ENCODE measurements at regions not wholly inside any gene's neighbourhood (a gene's known extent, or its start where the extent isn't known, plus 50 kb on each side); places are given as distances from the start of the nearest gene placed in this dataset.

- Histone ChIP-seq H3K27ac (ENCODE audit: low read length) (no peak overlapping the region), H3K9me3 (ENCODE audit: low read length) (no peaks in the 10 kb centered on the region), H2AFZ (ENCODE audit: low read depth, low read length) (no peak overlapping the region), H4K20me1 (ENCODE audit: insufficient read depth) (no peaks in the 10 kb centered on the region), H3K36me3 (ENCODE audit: insufficient read depth, low read length) (no peaks in the 10 kb centered on the region), H3K79me2 (replicated peaks; ENCODE audit: insufficient read depth, low read length) (no peaks in the 10 kb centered on the region), H3K4me3 (ENCODE audit: low read length) (no peak overlapping the region), H3F3A (ENCODE audit: insufficient read depth, low read length, poor library complexity, severe bottlenecking) (no peaks in the 10 kb centered on the region), H3K9ac (ENCODE audit: low read length) (no peak overlapping the region), H3K9me2 (ENCODE audit: insufficient read depth, low read length) (no peaks in the 10 kb centered on the region), H3K4me2 (ENCODE audit: low read length) (no peak overlapping the region), H3K27me3 (ENCODE audit: insufficient read depth, low read depth, low read length) (no peaks in the 10 kb centered on the region)
- TF ChIP-seq CTCF (IDR thresholded peaks at IDR 0.05; ENCODE audit: poor library complexity, severe bottlenecking): no peak
- no peak for TF ChIP-seq SMC3 (conservative IDR thresholded peaks at IDR 0.05; ENCODE audit: poor library complexity)
- no peak for TF ChIP-seq RAD21 (conservative IDR thresholded peaks at IDR 0.05)
- no peak for TF ChIP-seq TAF1 (IDR thresholded peaks at IDR 0.05; ENCODE audit: low read depth)
- no peak for TF ChIP-seq POLR2AphosphoS5 (IDR thresholded peaks at IDR 0.05)
- TF ChIP-seq MXI1 (conservative IDR thresholded peaks at IDR 0.05; ENCODE audit: poor library complexity, severe bottlenecking): no peak
- no peak for TF ChIP-seq EZH2 (IDR thresholded peaks at IDR 0.05; ENCODE audit: borderline replicate concordance, insufficient read depth, low read length, poor library complexity, severe bottlenecking)
- TF ChIP-seq EP300 (conservative IDR thresholded peaks at IDR 0.05; ENCODE audit: poor library complexity, severe bottlenecking): no peak
- no peak for TF ChIP-seq REST (IDR thresholded peaks at IDR 0.05; ENCODE audit: borderline replicate concordance)
These were observed 300.3 kb upstream of the ARSJ start for GRCh38 chr4:114279711-114280110.

- Histone ChIP-seq H3K9me3 (ENCODE audit: low read length) (no peaks in the 10 kb centered on the region), H3K4me3 (ENCODE audit: low read length) (no peak overlapping the region), H4K20me1 (ENCODE audit: insufficient read depth) (no peaks in the 10 kb centered on the region), H3K27ac (ENCODE audit: low read length) (no peak overlapping the region), H3K27me3 (ENCODE audit: insufficient read depth, low read depth, low read length) (no peaks in the 10 kb centered on the region), H3K9ac (ENCODE audit: low read length) (no peak overlapping the region), H3K4me2 (ENCODE audit: low read length) (no peak overlapping the region), H2AFZ (ENCODE audit: low read depth, low read length) (no peak overlapping the region), H3K36me3 (ENCODE audit: insufficient read depth, low read length) (no peaks in the 10 kb centered on the region), H3K9me2 (ENCODE audit: insufficient read depth, low read length) (no peaks in the 10 kb centered on the region), H3K79me2 (replicated peaks; ENCODE audit: insufficient read depth, low read length) (no peaks in the 10 kb centered on the region), H3F3A (ENCODE audit: insufficient read depth, low read length, poor library complexity, severe bottlenecking) (no peaks in the 10 kb centered on the region)
- TF ChIP-seq SMC3 (conservative IDR thresholded peaks at IDR 0.05; ENCODE audit: poor library complexity): no peak
These were observed 301.2 kb upstream of the ARSJ start for GRCh38 chr4:114280645-114281044.
